ENCODE measurements at regions not wholly inside any gene's neighbourhood (a gene's known extent, or its start where the extent isn't known, plus 50 kb on each side); places are given as distances from the start of the nearest gene placed in this dataset.

GRCh38 chr21:32100423-32100822 is 178.4 kb downstream of the MIS18A start:
- TF ChIP-seq CTCF (IDR thresholded peaks at IDR 0.05), result no peak
- TF ChIP-seq POLR2A (IDR thresholded peaks at IDR 0.05), result no peak
